Epithelial cell of prostate (primary cell): ENCODE measurements at regions not wholly inside any gene's neighbourhood (a gene's known extent, or its start where the extent isn't known, plus 50 kb on each side); places are given as distances from the start of the nearest gene placed in this dataset.
A peak's percentile ranks its signal among the peaks of the same experiment; 100 is the strongest.
"Not testable (repeated sequence)": the region's sequence is repeated elsewhere in the genome, so short reads cannot be mapped to it uniquely, and the experiment has no call there.

Source experiments
- DNase-seq: peaks from one replicate; pipeline ENCODE4 v3.0.0-alpha.2; 2011; ENCODE audit warnings: low read depth, low spot score
- H3K27ac ChIP-seq: fragments of 450-650 bp; 2 replicates; pipeline ENCODE4 v1.5.1; 2017; ENCODE audit warnings: mild to moderate bottlenecking

DNA sequence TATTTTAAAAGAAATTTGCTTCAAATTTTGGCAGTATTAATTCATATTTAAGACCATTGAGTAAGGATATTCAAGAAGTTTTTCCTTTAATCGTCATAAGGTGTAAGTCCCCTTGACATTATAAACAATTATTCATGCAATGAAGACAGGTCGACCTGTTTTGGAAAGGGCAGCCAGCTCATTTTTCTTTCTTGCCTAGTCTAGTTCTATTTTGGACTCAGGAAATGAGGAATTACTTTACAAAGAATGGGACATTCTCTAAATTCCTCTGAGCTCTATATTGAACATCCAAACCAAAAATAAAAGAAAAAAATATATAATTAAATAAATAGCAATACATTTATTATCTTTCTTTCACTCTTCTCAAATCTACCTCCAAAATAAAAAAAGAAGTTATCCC is 595.6 kb upstream of the KIF2B start:
- DNase-seq, result no peak
- no peak overlapping the region for H3K27ac ChIP-seq

DNA sequence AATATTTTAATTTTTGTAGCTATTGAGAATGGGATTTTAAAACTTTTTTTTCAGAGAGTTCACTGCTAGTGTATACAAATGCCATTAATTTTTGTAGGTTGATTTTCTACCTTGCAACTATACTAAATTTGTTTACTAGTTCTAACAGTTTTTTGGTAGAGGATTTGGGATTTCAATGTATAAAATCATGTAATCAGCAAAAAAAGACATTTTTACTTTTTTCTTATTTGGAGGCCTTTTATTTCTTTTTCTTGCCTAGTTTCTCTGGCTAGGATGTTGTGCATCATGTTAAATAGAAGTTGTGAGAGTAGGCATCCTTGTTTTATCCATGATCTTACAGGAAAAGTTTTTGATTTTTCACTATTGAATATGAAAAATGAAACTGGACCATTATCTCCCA is 602.9 kb upstream of the KIF2B start:
- DNase-seq, result no peak
- no peak overlapping the region for H3K27ac ChIP-seq

DNA sequence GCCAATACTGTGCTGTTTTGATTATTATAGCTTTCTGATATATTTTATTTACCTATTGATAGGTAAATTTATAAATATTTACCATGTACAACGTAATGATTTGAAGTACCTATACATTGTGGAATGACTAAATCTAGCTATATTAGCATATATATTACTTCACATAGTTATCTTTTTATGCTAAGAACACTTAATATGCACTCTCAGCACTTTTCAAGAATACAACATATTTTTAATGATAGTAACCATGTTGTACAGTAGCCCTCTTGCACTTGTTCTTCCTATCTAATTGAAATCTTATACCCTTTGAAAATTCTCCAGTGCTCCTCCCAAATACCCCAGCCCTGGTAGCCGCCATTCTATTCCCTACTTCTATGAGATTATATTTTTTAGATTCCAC is 604.0 kb upstream of the KIF2B start:
- no peak overlapping the region for H3K27ac ChIP-seq
- no peak for DNase-seq

DNA sequence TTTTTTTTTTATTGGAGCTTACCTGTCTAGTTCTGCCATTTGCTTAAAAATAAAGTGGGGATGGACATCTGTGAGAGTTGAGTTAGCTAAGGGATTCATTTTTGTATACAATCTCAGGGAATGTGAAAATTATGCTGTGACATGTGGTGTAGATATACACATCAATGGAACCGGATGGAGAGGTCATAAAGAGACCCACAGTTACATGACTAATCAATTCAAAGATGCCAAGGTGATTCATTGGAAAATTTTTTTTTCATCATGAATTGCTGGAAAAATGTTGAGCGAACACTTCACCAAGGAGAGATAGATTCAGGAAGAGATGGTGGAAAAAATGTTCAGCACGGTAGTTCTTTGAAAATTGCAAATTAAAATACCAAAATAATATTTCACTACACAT is 605.4 kb upstream of the KIF2B start:
- DNase-seq, result no peak
- H3K27ac ChIP-seq, result no peak overlapping the region

DNA sequence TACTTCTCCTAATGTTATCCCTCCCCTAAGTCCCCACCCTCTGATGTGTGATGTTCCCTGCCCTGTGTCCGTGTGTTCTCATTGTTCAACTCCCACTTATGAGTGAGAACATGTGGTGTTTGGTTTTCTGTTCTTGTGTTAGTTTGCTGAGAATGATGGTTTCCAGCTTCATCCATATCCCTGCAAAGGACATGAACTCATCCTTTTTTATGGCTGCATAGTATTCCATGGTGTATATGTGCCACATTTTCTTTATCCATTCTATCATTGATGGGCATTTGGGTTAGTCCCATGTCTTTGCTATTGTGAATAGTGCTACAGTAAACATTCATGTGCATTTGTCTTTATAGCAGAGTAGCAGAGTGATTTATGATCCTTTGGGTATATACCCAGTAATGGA is 613.8 kb upstream of the KIF2B start:
- not testable (repeated sequence) for DNase-seq, H3K27ac ChIP-seq

DNA sequence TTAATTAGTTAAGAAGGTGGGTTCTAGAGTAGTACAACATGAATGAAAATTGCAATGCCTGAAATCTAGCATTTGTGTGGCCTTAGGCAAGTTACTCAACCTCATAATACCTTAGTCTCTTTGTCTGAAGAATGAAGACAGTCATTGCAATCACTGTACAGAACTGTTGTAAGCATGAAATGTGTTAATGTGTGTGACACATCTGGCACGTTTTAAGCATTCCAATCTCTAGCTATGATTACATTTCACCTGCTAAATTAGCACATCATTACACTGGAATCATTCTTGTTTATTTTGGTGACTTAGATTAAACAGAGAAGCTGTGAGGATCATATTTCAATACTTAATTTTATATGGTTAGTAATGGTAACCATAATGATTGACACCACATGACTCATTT is 629.7 kb upstream of the KIF2B start:
- H3K27ac ChIP-seq, result no peak overlapping the region
- DNase-seq, result peak; percentile 33

DNA sequence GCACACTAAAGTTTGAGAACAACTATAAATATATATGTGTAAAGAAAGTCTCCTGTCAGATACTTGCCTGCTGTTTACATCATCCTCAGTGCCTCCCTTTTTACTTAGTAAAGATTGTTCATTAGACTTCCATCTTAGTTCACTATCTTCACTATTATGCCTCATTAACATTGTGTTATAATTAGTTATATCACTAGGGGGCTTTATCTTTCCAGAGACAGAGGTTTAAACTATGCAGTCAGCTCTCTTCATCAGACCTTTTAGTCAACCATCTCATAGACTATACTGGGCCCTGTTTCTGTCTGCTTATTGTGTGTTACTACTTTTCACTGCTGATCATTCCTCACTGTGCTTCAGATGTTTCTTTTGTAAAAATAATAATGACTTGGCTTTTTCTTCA is 630.8 kb upstream of the KIF2B start:
- no peak for DNase-seq
- H3K27ac ChIP-seq, result no peak overlapping the region

DNA sequence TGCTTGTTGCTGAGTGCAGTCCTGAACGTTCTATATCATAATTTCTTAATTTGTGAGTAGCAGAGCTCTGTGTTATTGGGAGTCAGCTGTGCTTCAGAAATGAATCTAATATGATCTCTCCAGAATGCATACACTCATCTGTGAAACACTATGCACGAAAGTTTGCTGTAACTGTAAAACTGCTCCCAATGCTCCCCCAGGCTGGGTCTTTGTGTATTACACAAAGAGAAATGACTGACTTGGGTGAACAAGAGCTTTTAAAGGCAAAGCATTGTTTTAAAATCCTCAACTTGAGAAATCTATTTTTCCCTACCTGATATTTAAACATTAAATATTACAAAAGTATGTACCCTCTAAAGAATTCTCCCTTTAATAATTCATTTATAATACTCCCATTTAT is 636.7 kb upstream of the KIF2B start:
- H3K27ac ChIP-seq, result no peak overlapping the region
- no peak for DNase-seq

DNA sequence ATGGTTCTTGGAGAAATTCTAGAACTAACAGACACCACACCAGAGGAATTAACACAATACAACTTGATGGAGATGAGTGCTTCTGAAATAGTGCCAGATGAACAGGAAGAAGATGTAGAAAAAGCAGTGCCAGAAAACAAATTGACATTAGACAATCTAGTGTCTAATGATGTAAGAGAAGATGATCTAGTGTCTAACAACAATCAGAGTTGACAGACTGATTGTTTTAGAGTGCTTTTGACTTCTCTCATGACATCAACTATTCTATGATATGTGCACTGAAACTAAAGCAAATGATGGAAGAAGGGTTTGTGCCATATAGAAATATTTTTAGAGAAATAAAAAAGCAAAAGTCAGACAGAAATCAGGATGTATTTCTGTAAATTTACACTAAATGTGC is 646.1 kb upstream of the KIF2B start:
- DNase-seq, result no peak

DNA sequence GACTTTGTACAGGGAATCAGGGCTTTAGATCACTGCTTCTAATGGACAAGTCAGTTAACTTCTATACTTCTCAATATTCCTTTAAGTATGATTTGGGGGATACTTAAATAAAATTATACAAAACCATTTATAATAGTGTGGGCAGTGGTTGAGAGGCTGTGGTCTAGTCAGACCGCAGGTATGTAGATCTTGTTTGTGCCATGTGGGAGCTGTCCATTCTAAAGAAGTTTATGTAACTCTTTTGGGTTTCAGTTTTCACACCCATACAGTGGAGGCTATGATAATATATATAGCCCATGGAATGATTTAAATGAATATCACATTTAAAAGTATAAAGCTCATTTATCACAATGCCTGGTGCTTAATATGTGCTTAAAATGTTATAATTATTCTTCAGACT is 654.3 kb upstream of the KIF2B start:
- no peak overlapping the region for H3K27ac ChIP-seq
- no peak for DNase-seq

More for the DNA sequence above, 646.1 kb upstream of the KIF2B start:
- no peak overlapping the region for H3K27ac ChIP-seq

DNA sequence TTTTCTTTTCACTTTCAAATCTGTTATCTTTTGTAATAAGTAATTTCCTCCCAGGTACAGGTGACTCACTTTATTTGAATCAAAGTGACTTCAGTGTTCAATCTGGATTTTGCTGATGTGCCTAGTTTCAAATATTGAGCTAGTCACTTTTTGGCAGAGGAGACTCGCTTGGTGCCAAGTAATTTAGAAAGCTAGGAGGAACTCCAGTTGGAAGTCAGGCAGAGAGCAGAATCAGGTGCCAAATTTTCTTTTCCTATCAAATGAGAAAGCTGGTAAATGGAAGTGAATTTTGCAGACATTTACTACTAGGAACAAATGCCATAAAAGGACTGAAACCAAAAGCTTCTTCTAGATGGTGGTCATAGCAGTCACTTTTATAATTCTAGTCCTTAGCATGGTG is 656.0 kb upstream of the KIF2B start:
- H3K27ac ChIP-seq, result no peak overlapping the region
- DNase-seq, result no peak

DNA sequence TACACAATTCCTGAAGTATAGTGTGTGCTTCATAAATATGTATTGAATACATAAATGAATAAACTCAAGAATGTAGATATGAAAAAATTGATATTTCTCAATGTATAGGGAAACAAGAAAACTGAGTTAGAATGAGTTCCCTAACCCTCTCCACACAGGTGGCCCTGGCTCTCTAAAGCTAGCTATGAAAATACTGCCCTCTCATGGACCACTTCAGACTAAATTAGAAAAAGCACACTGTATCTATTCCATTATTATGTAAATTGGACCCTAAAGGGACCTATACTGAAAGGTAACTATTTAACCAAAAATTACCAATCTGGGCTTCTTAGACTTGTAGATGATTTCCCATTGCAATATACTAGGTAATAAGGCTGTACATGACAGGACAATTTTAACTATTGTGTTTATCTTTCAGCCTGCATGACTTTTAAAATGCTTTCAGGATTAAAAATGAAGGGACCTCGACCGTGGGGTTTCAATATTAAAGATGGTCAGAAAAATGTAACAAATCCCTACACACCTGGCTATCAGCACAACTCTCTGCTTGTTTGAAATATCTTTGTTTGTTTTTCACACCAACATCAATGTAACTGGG is 672.5 kb upstream of the KIF2B start:
- H3K27ac ChIP-seq, result no peak overlapping the region
- no peak for DNase-seq

DNA sequence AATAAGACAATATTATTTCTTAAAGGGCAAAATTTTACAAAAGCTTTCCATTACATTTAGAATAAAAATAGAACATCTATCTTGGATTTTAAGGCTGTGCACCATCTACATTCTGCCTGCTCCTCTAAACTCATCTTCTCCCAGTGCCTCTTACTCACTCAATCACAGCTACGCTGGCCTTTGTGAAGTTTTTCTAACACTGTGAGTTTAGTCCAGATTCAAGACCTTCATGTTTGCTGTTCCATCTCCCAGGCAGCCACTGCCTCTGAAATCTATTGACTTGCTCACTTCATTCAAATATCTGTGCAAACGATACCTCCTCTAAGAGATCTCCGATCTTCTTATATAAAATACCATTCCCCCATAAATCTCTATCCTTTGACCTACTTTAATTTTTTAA is 673.4 kb upstream of the KIF2B start:
- H3K27ac ChIP-seq, result no peak overlapping the region
- no peak for DNase-seq

DNA sequence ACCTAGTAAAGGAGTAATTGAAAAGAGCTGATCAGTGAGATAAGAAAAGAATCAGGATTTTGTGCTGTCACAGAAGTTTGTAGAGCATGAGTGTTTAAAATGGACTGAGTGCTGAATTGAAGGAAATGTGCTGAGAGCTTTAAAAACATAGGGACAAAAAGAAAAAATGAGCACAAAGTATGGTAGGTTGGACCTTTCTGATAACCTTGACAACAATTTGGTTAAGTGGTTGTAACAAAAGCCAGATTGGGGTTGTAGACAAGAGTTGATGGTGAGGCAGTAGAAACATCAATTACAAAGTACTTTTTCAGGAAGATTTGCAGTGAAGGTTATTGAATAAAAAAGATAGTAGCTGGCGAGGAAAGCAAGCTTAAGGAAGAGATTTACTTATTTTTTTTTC is 674.7 kb upstream of the KIF2B start:
- no peak for DNase-seq
- no peak overlapping the region for H3K27ac ChIP-seq

DNA sequence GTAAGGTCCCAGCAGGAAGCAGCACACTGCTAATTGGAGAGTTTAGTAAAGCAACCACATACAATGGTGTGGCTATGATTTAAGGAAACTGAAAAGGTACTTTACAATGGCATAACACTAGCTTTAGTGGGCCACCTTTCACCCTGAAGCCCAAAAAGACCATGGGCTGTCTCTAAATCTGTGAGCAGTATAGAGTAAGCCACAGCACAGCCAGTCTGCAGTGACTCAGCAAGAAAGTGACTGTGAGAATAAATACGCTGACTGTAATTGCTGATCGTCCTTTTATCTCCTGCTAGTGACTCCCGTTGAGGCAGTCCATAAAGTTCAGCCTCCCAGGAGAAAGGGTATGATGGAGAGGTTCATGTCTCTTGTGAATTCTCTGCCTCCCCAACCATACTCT is 679.8 kb upstream of the KIF2B start:
- no peak overlapping the region for H3K27ac ChIP-seq
- no peak for DNase-seq

DNA sequence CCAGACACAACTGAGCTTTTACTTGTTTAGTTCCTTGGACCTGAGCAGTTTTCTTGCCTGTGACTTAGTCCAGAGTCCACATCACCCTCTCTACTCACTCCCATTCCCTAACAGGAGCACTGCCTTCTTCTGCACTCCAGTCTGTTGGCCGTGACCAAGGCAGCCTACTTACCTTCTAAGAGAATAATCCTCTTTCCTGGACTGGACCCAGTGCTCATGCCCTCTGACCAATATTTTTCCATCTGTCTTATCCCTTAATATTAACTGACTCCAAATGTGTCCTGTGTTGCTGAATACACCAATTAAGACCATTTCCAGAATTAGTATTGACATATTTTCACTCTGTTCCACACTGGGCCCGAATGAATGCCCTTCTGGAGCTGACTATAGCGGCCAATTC is 681.0 kb upstream of the KIF2B start:
- DNase-seq, result no peak
- no peak overlapping the region for H3K27ac ChIP-seq

DNA sequence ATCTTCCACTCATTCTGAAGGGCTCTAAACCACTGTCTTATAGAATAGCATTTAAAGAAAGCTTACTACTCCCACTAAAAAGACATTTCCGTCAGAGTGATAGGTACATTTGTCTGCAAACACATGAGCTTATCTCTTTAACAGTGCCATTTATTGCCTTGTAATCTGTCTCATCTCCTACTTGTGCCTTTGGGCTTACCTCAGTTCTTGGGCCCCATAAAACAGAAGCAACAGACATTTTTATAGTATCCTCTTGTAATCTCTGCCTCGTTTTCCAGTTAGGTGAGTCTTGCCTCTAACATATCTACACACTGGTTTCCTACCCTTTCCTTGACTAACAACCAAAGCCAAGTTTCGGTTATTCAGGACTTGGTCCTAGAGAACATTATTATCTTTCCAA is 681.4 kb upstream of the KIF2B start:
- DNase-seq, result no peak
- H3K27ac ChIP-seq, result no peak overlapping the region

DNA sequence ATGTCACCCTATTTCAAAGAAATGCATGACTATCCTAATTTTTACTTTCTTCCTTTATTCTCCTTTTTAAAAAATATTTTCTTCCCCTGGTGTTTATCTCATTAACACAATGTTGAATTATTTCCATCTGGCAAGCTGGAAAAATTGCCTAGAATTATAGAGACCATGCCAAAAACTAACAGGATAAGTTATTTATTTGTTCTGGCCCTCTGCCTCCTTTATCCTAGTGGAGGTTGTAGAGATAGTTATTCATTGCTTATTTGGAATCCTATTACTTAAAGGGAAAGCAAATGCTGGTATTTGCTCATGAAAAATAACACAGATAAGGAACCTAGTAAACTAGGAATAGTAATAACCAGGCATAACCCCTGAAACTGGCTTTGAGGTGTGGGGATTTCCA is 684.9 kb upstream of the KIF2B start:
- DNase-seq, result no peak
- no peak overlapping the region for H3K27ac ChIP-seq

DNA sequence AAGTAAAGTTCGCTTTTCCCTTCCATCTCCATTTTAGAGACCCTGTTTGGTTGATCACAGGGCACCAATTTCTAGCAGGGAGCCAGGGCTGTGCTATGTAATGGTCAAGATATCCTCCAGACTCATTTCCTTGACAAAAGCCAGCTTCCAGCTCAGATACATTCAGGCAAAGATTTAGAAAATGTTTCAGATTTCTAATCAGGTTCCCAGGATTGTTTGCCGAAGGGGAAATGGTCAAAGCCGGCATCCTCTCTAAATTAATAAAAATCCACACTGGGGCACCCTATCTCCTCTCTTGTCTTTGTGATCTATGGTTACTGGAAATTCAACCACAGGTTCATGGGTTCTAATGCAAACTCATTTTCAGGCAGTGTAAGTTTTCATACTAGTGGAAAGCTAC is 686.8 kb upstream of the KIF2B start:
- no peak overlapping the region for H3K27ac ChIP-seq
- DNase-seq, result no peak

DNA sequence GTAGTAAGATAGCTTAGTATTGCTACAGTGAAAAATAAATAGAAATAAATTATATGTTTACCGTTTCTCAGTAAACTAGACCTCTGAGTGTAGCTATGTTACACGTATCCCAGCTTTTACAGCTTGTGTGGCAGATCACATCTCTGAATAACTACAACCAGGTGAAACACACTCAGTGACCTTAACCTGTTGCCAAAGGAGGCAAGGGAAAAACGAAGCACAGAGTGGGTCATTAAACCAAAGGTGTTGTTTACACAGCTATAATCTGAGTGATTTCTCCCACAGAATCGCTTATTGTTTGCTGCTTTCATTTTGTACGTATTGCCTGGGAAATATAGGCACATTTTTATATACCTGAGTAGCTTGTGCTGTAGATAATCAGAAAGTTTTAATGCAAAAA is 688.2 kb upstream of the KIF2B start:
- no peak overlapping the region for H3K27ac ChIP-seq
- no peak for DNase-seq

DNA sequence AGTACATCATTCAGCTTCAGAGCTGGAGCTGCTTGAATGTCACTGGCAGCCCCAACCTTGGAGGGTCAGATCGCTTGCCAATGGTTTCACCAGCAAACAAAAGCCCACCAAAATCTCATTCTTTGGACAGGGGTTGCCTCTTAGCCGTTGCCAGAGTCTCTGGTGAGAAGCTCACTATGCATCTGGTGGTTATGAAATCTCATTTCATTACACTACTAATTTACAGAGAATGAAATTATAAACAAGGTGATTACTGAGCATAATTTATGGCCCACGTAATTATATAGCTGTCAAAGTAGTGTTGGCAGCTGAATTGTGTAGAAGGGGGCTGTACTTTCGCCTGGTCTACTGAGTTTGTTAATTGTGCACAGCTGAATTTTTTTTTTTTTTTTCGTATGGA is 688.9 kb upstream of the KIF2B start:
- DNase-seq, result no peak
- no peak overlapping the region for H3K27ac ChIP-seq

DNA sequence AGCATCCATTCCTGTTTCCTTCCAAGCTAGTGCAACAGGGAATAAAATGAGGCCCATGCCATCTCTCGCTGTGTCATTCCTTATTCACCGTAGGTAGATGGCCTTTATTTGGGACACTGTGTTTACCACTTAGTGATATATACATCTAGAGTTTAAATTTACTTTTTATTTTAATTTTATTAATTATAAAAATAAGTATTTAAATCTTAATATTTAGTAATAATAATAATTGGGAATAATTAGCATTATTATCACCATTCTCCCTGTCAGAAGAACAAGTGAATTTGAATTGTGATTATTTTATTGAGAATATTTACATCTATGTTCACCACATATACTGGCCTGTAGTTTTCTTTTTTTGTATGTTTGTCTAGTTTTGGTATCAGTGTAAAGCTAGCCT is 692.9 kb upstream of the KIF2B start:
- no peak for DNase-seq
- no peak overlapping the region for H3K27ac ChIP-seq

DNA sequence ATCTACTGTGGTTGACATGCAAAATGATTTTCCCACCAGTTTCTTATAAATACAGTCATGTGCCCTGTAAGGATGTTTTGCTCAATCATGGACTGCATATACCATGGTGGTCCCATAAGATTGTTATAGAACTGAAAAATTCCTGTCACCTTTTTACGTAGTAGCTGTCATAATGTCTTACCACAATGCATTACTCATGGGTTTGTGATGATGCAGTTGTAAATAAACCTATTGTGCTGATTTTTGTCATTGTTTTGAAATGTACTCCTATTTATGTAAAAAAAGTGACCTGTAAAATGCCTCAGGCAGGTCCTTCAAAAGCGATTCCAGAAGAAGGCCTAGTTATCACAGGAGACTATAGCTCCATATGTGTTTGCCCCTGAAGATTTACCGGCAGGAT is 695.4 kb upstream of the KIF2B start:
- H3K27ac ChIP-seq, result no peak overlapping the region
- DNase-seq, result no peak
